Inferior parietal cortex (tissue), 1 donor: ENCODE measurements at regions not wholly inside any gene's neighbourhood (a gene's known extent, or its start where the extent isn't known, plus 50 kb on each side); places are given as distances from the start of the nearest gene placed in this dataset.
"Not testable (repeated sequence)": the region's sequence is repeated elsewhere in the genome, so short reads cannot be mapped to it uniquely, and the experiment has no call there.

Experiments
- DNase-seq: peaks from one replicate; pipeline ENCODE4 v3.0.0-alpha.2; 2016; ENCODE audit errors: extremely low spot score

DNA sequence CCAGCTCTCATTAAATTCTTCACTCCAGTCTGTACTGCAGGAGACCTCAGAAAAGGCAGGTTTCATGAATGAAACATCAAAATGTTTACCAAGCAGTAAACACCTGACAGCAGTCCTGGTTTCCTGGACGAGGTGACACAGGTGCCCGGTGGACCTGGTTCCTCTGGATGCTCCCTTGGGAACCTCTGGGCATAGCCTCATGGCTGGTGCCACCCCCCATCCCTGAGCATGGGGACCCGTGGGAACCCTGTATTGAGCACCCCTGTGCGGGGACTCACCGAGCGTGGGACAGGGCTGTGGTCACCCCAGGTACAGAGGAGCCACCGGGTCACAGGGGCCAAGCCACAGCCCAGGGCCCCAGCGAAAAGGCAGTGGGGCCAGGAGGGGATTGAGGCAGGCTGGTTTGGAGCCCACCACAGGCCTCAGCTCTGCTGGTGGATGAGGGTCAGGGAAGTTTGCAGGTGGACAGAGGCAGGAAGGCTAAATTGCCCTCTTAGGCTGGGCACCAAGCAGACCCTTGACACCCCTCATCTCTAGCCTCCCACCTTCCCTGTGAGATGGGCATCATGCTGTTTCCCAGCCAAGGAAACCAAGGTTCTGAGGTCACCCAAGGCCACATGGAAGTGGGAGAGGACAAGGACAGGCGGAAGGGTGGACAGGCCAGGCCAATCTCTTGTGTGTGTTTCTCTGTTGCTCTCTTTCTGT, 158.4 kb downstream of the PTPRU start:
- DNase-seq = no peak

- no peak for DNase-seq
Observed at GRCh38 chr1:29393451-29393826, 157.1 kb downstream of the PTPRU start.

DNA sequence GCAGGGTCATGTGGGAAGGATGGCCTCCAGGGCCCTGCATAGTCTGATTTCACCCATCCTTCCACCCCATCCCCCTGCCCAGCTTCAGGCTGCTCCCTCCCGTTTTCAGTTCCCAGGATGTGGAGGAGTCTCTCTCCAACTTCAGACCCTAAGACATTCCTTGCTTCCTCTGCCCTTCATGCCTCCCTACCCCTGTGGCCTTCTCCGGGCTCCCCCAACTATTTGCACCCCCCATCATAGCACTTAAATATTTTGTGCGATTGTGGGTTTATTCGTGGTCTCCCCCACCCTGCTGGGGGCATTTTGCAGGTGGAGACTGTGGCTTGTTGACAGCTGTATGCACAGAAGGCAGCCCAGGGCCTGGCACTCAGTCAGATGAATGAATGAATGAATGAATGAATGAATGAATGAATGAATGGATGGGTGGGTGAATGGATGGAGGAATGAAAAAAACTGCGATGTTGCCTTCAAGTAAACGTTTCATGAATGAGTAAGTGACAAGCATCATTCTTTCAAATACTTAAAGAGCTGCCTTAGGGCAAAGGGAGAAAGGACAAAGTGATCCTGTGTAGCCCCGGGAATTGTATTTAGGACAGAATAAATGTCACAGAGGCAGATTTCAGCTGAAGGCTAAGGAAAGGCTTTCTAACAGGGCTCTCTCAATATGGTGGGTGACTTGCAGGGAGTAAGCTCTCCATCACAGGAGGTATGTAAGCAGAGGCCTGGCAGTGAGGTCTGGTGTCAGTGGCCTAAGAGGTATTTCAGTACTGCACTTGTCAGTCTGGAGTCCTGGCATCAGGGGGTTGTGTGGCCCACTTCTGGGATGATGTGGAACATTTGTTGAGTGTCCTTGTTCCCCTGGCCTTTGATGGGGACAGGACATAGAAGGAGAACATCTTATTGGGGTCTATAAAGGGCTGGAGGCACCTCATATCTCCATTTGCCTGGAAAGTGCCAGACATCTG, 156.4 kb downstream of the PTPRU start:
- no peak for DNase-seq

GRCh38 chr1:29392036-29392435, 155.7 kb downstream of the PTPRU start:
- DNase-seq = no peak

GRCh38 chr1:29391362-29391880, 155.1 kb downstream of the PTPRU start:
- DNase-seq = no peak

GRCh38 chr1:29390491-29391361, 154.4 kb downstream of the PTPRU start:
- no peak for DNase-seq

GRCh38 chr1:29390075-29390474, 153.8 kb downstream of the PTPRU start:
- no peak for DNase-seq

- DNase-seq = no peak
Observed at GRCh38 chr1:29389533-29390041, 153.3 kb downstream of the PTPRU start.

- DNase-seq = no peak
Observed at GRCh38 chr1:29388884-29389283, 152.6 kb downstream of the PTPRU start.

- no peak for DNase-seq
Observed at GRCh38 chr1:29388170-29388569, 151.8 kb downstream of the PTPRU start.

GRCh38 chr1:29387210-29387609, 150.9 kb downstream of the PTPRU start:
- no peak for DNase-seq

DNA sequence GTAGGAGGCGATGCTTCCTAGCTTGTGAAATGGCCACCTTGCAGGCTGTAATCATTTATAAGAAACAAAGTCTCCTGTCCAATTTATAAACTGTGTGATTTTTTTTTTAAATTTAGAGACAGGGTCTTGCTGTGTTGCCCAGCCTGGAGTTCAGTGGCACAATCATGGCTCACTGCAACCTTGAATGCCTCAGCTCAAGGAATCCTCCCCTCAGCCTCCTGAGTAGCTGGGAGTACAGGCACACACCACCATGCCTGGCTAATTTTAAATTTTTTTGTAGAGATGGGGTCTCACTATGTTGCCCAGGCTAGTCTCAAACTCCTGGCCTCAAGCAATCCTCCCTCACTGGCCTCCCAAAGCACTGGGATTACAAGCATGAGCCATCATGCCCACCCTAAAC, 150.1 kb downstream of the PTPRU start:
- not testable (repeated sequence) for DNase-seq

DNA sequence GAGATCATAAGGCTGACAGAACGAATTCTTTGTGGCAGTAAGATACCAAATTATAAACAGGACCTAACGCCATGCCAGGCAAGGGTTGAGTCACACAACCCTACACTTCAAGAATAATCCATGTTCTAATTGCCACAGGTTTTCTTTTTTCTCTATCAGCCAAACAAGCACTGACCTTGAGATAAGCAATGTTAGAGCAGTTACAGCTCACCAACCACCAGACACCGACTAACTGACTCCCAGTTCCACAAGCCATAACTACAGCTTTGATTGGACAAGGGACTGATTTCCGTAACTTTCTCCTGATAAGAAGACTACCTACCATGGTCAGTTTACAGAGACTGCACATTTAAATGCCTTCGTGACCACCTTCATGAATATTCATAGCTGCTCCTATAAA, 149.6 kb downstream of the PTPRU start:
- no peak for DNase-seq

GRCh38 chr1:29384496-29385015, 148.2 kb downstream of the PTPRU start:
- no peak for DNase-seq

GRCh38 chr1:29383746-29384371, 147.5 kb downstream of the PTPRU start:
- peak; percentile 9 for DNase-seq

GRCh38 chr1:29382851-29383745, 146.8 kb downstream of the PTPRU start:
- DNase-seq = no peak

- no peak for DNase-seq
Observed at GRCh38 chr1:29381426-29381825, 145.1 kb downstream of the PTPRU start.

GRCh38 chr1:29380532-29380931, 144.2 kb downstream of the PTPRU start:
- DNase-seq = no peak

DNA sequence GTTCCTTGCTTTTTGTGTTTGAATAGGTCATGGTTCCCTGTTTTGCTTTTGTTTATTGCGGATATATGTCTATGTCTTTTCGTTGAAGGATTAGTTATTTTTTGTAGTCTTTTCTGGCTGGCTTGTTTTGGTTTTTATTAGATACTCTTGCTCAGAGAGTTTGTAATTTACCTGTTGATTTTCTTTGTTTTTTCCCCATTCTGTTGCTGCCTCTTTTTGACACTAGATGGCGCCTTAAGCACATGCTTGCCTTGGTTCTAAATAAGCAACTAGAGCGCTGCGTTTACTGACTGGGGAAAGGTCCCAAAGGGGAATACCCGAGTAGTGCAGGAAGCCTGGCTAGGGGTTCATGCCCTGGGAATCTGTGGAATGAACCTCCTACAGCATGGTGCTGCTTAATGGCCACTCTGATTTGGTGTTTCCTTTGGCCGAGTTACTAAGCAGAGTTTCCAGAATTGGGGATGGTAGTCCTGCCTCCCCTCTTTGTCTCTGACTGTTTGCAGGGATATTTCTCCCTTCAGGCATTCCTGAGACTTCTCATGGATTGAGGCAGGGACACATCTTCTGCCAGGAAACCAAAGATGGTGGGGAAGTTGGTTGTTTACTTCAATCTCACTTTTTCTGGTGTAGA, 143.2 kb downstream of the PTPRU start:
- DNase-seq = no peak
